ENCODE measurements at regions not wholly inside any gene's neighbourhood (a gene's known extent, or its start where the extent isn't known, plus 50 kb on each side); places are given as distances from the start of the nearest gene placed in this dataset.

DNA sequence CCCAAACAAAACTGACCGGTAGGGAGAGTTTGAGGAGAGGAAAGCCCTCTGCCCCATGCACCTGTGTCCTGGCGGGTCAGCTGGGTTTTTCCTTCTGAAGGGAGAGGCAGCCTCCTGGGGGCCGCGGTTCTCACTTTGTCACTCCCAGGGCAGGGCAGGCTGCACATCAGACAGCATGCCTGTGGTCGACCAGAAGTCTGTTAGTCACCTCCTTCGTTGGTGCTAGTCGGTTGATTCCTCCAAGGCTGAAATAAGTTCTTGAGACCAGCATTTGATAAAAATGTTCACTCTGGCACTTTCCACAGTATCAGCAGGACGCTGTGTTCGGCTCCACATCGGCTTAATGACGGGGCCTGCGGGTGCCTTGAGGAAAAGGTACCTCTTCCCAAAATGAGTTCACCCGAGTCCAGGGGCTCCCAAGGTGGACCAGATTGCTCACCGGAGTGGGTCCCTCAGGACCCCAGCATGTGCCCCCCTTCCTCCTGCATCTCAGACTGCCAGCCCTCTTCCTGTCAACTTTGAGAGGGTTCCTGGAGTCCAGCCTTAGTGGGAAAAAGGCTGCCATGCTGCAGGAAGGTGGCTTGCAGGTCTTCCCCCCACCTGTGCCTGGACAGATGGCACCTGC, 373.7 kb upstream of the B3GAT1 start:
- TF ChIP-seq POLR2A (IDR thresholded peaks at IDR 0.05) (no peak), CTCF (IDR thresholded peaks at IDR 0.05 in 4 of 5, conservative IDR thresholded peaks at IDR 0.05 in 1 of 5) (no peak)
